Esophagus squamous epithelium (tissue), 5 donors: ENCODE measurements at regions not wholly inside any gene's neighbourhood (a gene's known extent, or its start where the extent isn't known, plus 50 kb on each side); places are given as distances from the start of the nearest gene placed in this dataset.
"Not testable (repeated sequence)": the region's sequence is repeated elsewhere in the genome, so short reads cannot be mapped to it uniquely, and the experiment has no call there.

Experiments
- DNase-seq: peaks from one replicate; lab custom pipeline; 2025; lab: John Stamatoyannopoulos, UW
- H3K27ac ChIP-seq, 4 donors: fragments of 200-600 bp; sonication (generic); one replicate each; pipeline ENCODE4 v1.5.1; 2016 to 2019; ENCODE audit warnings: mild to moderate bottlenecking in 1 of 4
- H3K27me3 ChIP-seq, 4 donors: fragments of 200-600 bp; sonication (generic); 1 replicate in 3 of 4; 2 replicates in 1 of 4; pipeline versions ENCODE4 v1.5.1 to v1.6.0; 2017 to 2021; ENCODE audit warnings: antibody characterized with exemption in 1 of 4
- H3K36me3 ChIP-seq, 3 donors: fragments of 200-600 bp; sonication (generic); one replicate each; pipeline ENCODE4 v1.5.1; 2016 to 2019
- H3K4me1 ChIP-seq, 3 donors: fragments of 200-600 bp; sonication (generic); one replicate each; pipeline ENCODE4 v1.5.1; 2017 to 2019
- H3K4me3 ChIP-seq, 4 donors: fragments of 200-600 bp; sonication (generic); 1 replicate in 3 of 4; 2 replicates in 1 of 4; pipeline ENCODE4 v1.5.1; 2016 to 2019; ENCODE audit warnings: mild to moderate bottlenecking in 2 of 4, moderate library complexity in 1 of 4
- H3K9me3 ChIP-seq, 3 donors: fragments of 200-600 bp; sonication (generic); one replicate each; pipeline ENCODE4 v1.5.1; 2016 to 2019
- POLR2A ChIP-seq, 4 donors: fragments of 450-650 bp; IDR thresholded peaks; one replicate each; pipeline ENCODE4 v1.6.1; 2017; ENCODE audit warnings: antibody characterized with exemption in 4 of 4, mild to moderate bottlenecking in 4 of 4, moderate library complexity in 3 of 4
- WGBS, 2 donors: methylation state at CpG; one replicate each; pipeline ENCODE4 v1.1.5; 2018; 5-methylcytosine and 5-hydroxymethylcytosine counted together
- intact Hi-C: fragments of 100-400 bp; cut with DNase I; formaldehyde crosslinking; loops from one replicate; pipeline ENCODE4 v1.15.0; 2022
- TF ChIP-seq, protein P1 (sequence below), 6 experiments: fragments of 450-650 bp in 4 of 6; fragments of 200-600 bp in 2 of 6; sonication (generic) in 2 of 6; IDR thresholded peaks; one replicate each; pipeline ENCODE4 v1.5.1; 2016 to 2019; ENCODE audit warnings: antibody characterized with exemption in 6 of 6, mild to moderate bottlenecking in 4 of 6, moderate library complexity in 4 of 6
- donor health status: DM: yes; HTN: yes; CAD: no.

DNA sequence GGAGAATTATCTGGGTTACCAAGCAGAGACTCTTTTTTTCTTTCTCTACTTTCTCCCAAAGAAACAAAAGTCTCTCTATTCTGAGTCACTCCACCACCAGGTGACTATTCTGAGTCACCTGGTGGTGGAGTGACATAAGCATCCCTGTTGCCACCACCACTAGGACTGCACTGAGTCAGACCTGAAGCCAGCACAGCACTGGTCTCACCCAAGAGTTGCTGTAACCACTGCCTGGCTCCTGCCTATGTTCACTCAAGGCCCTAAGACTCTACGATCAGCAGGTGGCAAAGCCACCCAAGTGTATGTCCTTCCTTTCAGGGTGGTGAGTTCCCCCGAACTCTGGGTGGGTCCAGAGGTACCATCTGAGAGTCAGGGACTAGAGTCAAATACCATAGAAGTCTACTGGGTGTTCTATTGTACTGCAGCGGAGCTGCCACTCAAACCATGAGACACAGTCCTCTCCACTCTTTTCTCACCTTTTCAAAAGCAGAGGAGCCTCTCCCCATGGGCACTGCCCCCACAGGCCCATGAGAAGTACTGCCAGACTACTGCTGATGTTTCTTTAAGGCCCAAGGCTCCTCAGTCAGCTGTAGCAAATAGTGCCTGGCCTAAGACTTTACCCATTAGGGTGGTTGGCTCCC is 209.6 kb upstream of the IRS4 start:
- Histone ChIP-seq H3K9me3 (no peaks in the 10 kb centered on the region), H3K27me3 (peaks cover 0 to 5% (median 0%) of the 10 kb centered on the region in 4 donors), H3K4me1 (no peaks in the 10 kb centered on the region), H3K36me3 (no peaks in the 10 kb centered on the region), H3K4me3 (no peak overlapping the region), H3K27ac (no peak overlapping the region)
- intact Hi-C loops: no loop called here
- no peak for TF ChIP-seq POLR2A (IDR thresholded peaks at IDR 0.05)
- TF ChIP-seq, protein P1, sequence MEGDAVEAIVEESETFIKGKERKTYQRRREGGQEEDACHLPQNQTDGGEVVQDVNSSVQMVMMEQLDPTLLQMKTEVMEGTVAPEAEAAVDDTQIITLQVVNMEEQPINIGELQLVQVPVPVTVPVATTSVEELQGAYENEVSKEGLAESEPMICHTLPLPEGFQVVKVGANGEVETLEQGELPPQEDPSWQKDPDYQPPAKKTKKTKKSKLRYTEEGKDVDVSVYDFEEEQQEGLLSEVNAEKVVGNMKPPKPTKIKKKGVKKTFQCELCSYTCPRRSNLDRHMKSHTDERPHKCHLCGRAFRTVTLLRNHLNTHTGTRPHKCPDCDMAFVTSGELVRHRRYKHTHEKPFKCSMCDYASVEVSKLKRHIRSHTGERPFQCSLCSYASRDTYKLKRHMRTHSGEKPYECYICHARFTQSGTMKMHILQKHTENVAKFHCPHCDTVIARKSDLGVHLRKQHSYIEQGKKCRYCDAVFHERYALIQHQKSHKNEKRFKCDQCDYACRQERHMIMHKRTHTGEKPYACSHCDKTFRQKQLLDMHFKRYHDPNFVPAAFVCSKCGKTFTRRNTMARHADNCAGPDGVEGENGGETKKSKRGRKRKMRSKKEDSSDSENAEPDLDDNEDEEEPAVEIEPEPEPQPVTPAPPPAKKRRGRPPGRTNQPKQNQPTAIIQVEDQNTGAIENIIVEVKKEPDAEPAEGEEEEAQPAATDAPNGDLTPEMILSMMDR (IDR thresholded peaks at IDR 0.05): no peak
- no peak for DNase-seq
- no CpG with 5 or more reads among the region's 3 CpGs for WGBS, 2 donors

- Histone ChIP-seq H3K36me3 (no peaks in the 10 kb centered on the region), H3K27me3 (peaks cover 0 to 5% (median 0%) of the 10 kb centered on the region in 4 donors), H3K4me1 (no peaks in the 10 kb centered on the region), H3K4me3 (no peak overlapping the region), H3K9me3 (no peaks in the 10 kb centered on the region), H3K27ac (no peak overlapping the region)
- DNase-seq: no peak
- intact Hi-C loops: no loop called here
- no peak for TF ChIP-seq POLR2A (IDR thresholded peaks at IDR 0.05)
- TF ChIP-seq, protein P1 (IDR thresholded peaks at IDR 0.05): no peak
Observed at GRCh38 chrX:108914791-108915190, 178.4 kb upstream of the IRS4 start.

GRCh38 chrX:108903831-108904230 is 167.5 kb upstream of the IRS4 start:
- 90% methylated on average over 4 of the region's 5 CpGs; no CpG with 5 or more reads in 1 of the 2 donors for WGBS, 2 donors
- intact Hi-C loops: not testable (repeated sequence)

DNA sequence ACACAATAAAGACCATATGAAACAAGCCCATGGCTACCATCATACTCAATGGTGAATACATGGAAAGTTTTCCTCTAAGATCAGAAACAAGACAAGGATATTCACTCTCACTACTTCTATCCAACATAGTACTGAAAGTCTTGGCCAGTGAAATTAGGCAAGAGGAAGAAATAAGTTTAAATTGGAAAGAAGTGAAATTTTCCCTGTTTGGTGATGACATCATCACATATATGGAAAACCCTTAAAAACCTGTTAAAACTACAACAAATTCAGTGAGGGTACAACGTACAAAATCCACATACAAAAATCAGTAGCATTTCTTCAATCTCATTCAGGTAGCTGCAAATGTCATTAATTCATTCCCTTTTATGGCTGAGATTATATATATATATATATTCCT is 164.0 kb upstream of the IRS4 start:
- Histone ChIP-seq H3K9me3 (peaks cover 0 to 11% (median 0%) of the 10 kb centered on the region in 3 donors), H3K4me1 (no peaks in the 10 kb centered on the region), H3K27ac (no peak overlapping the region), H3K27me3 (no peaks in the 10 kb centered on the region), H3K36me3 (no peaks in the 10 kb centered on the region), H3K4me3 (no peak overlapping the region)
- 36 to 65% methylated on average over 1 of the region's 1 CpG for WGBS, 2 donors
- intact Hi-C loops: no loop called here
- no peak for DNase-seq
- TF ChIP-seq POLR2A (IDR thresholded peaks at IDR 0.05): no peak
- TF ChIP-seq, protein P1 (IDR thresholded peaks at IDR 0.05): no peak

More at GRCh38 chrX:108903831-108904230, 167.5 kb upstream of the IRS4 start:
- H3K36me3 ChIP-seq, H3K27me3 ChIP-seq, H3K4me3 ChIP-seq, DNase-seq, H3K4me1 ChIP-seq, H3K9me3 ChIP-seq, H3K27ac ChIP-seq: not testable (repeated sequence)

DNA sequence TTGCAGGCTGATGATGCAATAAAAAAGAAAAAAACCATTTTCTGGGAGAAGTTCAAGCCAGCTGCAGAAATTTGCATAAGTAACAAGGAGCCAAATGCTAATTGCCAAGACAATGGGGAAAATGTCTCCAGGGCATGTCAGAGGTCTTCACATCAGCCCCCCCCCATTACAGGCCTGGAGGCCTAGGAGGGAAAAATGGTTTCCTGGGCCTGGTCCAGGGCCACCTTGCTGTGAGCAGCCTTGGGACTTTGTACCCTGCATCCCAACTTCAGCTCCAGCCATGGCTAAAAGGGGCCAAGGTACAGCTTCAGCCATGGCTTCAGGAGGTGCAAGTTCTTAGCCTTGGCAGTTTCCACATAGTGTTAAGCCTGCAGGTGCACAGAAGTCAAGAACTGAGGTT is 160.0 kb upstream of the IRS4 start:
- H3K27me3 ChIP-seq, intact Hi-C loops, DNase-seq, H3K4me1 ChIP-seq, H3K27ac ChIP-seq, H3K4me3 ChIP-seq, H3K36me3 ChIP-seq: not testable (repeated sequence)
- H3K9me3 ChIP-seq: peaks cover 0 to 23% (median 0%) of the 10 kb centered on the region in 3 donors

DNA sequence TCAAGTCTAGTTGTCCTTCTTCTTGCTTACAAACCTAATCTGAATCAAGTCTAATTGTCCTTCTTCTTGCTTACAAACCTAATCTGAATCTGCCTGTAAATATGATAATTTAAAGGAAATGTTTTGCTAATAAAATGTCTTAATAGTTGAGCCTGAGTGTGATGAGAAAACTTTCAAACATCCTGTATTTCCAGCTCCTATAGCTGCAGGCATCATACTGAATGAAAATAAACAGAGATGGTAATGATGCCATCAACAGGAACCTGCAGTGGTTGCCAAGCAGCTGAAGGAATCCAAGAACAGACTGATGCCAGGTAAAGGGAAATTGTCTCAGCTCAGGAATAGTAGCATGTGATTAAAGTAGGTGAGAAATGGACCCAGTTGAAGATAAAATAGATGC is 156.1 kb upstream of the IRS4 start:
- DNase-seq: no peak
- Histone ChIP-seq H3K4me1 (no peaks in the 10 kb centered on the region), H3K9me3 (peaks cover 0 to 23% (median 0%) of the 10 kb centered on the region in 3 donors), H3K27me3 (no peaks in the 10 kb centered on the region), H3K27ac (no peak overlapping the region), H3K4me3 (no peak overlapping the region), H3K36me3 (no peaks in the 10 kb centered on the region)
- intact Hi-C loops: no loop called here
- TF ChIP-seq, protein P1 (IDR thresholded peaks at IDR 0.05): no peak
- no peak for TF ChIP-seq POLR2A (IDR thresholded peaks at IDR 0.05)
